ENCODE measurements at regions not wholly inside any gene's neighbourhood (a gene's known extent, or its start where the extent isn't known, plus 50 kb on each side); places are given as distances from the start of the nearest gene placed in this dataset.

DNA sequence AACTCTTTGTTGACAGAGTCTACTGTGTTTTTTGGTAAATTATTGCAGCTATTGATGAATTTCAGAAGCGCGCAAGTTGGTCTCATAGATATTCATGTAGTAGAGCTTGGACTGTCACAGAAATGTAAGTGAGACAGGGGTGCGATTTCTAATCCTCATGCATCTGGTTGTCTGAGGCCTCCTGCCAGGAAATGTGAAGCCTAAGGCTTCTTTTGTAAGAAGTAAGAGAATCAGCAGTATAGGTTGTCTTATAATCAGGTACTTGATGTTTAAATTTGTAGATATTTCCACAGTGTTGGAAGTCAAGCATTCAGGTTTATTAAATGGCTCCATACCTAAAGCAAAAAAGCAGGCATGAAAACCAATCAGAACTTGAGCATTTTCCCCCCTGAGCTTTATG is 332.9 kb upstream of the FMN2 start:
- no peaks in the 10 kb centered on the region for H3K9me2 ChIP-seq (ENCODE audit: insufficient read depth)
- no peak overlapping the region for H3K4me2 ChIP-seq (ENCODE audit: unreplicated experiment)
- WGBS, 2 experiments (ENCODE audit: low coverage in 1 of 2, low lambda C conversion rate in 2 of 2, missing lambda C conversion rate in 2 of 2): 33 to 36% methylated on average over 3 of the region's 3 CpGs
- no peaks in the 10 kb centered on the region for H3K9me3 ChIP-seq (ENCODE audit: low read depth)
- no peaks in the 10 kb centered on the region for H3K27me3 ChIP-seq (replicated peaks; ENCODE audit: insufficient read depth)
- TF ChIP-seq EZH2phosphoT487 (IDR thresholded peaks at IDR 0.05; ENCODE audit: insufficient read depth, low read depth) (no peak), EZH2 (IDR thresholded peaks at IDR 0.05; ENCODE audit: insufficient read depth, poor library complexity, severe bottlenecking) (no peak)
- no peaks in the 10 kb centered on the region for H3K79me2 ChIP-seq (ENCODE audit: insufficient read depth)
- H3K36me3 ChIP-seq (ENCODE audit: low read depth): no peaks in the 10 kb centered on the region
- H4K20me1 ChIP-seq (ENCODE audit: insufficient read depth): no peaks in the 10 kb centered on the region
- no peaks in the 10 kb centered on the region for H3F3A ChIP-seq (ENCODE audit: insufficient read depth)
- no peak overlapping the region for H3K4me3 ChIP-seq
- H3K27ac ChIP-seq: no peak overlapping the region
- H3K9ac ChIP-seq: no peak overlapping the region
- in situ Hi-C loops (cut with MboI): no loop called here
- no peak for DNase-seq
- no peak overlapping the region for H2AFZ ChIP-seq
- H3K4me1 ChIP-seq (ENCODE audit: insufficient read depth): no peaks in the 10 kb centered on the region

DNA sequence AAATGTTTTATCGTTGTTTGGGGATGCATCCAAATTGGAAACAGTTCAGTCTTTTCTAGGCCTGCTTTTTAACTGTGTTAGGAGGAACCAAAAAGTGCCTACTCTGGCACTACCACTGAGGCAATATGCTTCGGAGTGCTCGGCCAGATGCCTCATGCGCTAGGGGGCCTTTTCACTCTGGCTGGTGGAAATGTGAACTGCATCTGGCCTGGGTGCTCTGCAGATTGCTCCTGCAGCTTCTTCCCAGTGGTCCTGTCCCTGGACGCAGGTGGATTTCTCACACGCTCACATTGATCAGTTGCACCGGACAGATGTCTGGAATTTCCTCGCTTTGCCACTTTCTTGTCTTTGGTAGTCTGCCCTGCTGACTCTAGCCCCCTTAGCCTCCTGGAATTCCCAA is 330.2 kb upstream of the FMN2 start:
- Histone ChIP-seq H3K9me3 (ENCODE audit: low read depth) (no peaks in the 10 kb centered on the region), H3K27me3 (replicated peaks; ENCODE audit: insufficient read depth) (no peaks in the 10 kb centered on the region), H3K4me3 (no peak overlapping the region), H3F3A (ENCODE audit: insufficient read depth) (no peaks in the 10 kb centered on the region), H2AFZ (no peak overlapping the region), H3K4me2 (ENCODE audit: unreplicated experiment) (no peak overlapping the region), H4K20me1 (ENCODE audit: insufficient read depth) (no peaks in the 10 kb centered on the region), H3K36me3 (ENCODE audit: low read depth) (no peaks in the 10 kb centered on the region), H3K9me2 (ENCODE audit: insufficient read depth) (no peaks in the 10 kb centered on the region), H3K79me2 (ENCODE audit: insufficient read depth) (no peaks in the 10 kb centered on the region), H3K4me1 (ENCODE audit: insufficient read depth) (no peaks in the 10 kb centered on the region), H3K27ac (no peak overlapping the region), H3K9ac (no peak overlapping the region)
- DNase-seq: no peak
- WGBS, 2 experiments (ENCODE audit: low coverage in 1 of 2, low lambda C conversion rate in 2 of 2, missing lambda C conversion rate in 2 of 2): 54% methylated on average over 8 of the region's 8 CpGs
- no peak for TF ChIP-seq EZH2 (IDR thresholded peaks at IDR 0.05; ENCODE audit: insufficient read depth, poor library complexity, severe bottlenecking)
- TF ChIP-seq EZH2phosphoT487 (IDR thresholded peaks at IDR 0.05; ENCODE audit: insufficient read depth, low read depth): no peak
- in situ Hi-C loops (cut with MboI): no loop called here

DNA sequence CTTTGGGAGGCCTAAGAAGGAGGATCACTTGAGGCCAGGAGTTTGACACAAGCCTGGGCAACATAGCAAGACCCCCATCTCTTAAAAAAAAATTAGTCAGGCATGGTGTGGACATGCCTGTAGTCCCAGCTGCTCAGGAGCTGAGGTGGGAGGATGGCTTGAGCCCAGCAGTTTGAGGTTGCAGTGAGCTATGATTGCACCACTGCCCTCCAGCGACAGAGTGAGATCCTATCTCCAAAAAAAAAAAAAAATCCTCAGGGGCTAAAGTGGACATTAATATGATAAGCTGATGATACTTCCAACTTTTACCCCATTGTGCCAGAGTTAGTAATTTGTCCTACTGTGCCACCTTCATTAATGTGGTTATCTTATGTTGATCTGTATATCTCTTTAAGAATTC is 327.8 kb upstream of the FMN2 start:
- Histone ChIP-seq H3K36me3 (ENCODE audit: low read depth) (no peaks in the 10 kb centered on the region), H3K4me2 (ENCODE audit: unreplicated experiment) (no peak overlapping the region), H4K20me1 (ENCODE audit: insufficient read depth) (no peaks in the 10 kb centered on the region), H3K9ac (no peak overlapping the region), H3K27me3 (replicated peaks; ENCODE audit: insufficient read depth) (no peaks in the 10 kb centered on the region), H3K9me3 (ENCODE audit: low read depth) (no peaks in the 10 kb centered on the region), H3K79me2 (ENCODE audit: insufficient read depth) (no peaks in the 10 kb centered on the region), H3F3A (ENCODE audit: insufficient read depth) (no peaks in the 10 kb centered on the region), H3K4me3 (no peak overlapping the region), H3K27ac (no peak overlapping the region), H3K4me1 (ENCODE audit: insufficient read depth) (no peaks in the 10 kb centered on the region), H2AFZ (no peak overlapping the region), H3K9me2 (ENCODE audit: insufficient read depth) (no peaks in the 10 kb centered on the region)
- in situ Hi-C loops (cut with MboI): no loop called here
- no peak for TF ChIP-seq EZH2 (IDR thresholded peaks at IDR 0.05; ENCODE audit: insufficient read depth, poor library complexity, severe bottlenecking)
- TF ChIP-seq EZH2phosphoT487 (IDR thresholded peaks at IDR 0.05; ENCODE audit: insufficient read depth, low read depth): no peak
- no peak for DNase-seq
- WGBS, 2 experiments (ENCODE audit: low coverage in 1 of 2, low lambda C conversion rate in 2 of 2, missing lambda C conversion rate in 2 of 2): 0% methylated on average over 1 of the region's 1 CpG

DNA sequence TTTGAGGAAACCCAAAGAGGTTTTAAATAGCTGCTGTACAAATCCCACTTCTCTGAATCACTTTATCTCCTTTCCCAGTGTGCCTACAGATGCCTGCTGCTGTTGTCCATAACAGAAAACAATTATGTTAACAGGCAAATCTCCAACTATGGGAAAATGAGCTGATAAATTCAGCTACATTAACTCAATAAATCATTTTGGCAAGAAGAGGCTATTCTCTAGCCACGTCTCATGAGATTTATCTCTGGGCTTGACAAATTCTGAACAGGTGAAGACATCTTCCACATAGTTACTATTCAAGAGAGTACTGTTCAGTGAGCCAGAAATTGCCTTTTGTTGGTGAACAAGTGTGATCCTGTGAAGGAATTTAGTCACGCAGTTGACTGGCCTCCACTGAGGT is 327.1 kb upstream of the FMN2 start:
- Histone ChIP-seq H3F3A (ENCODE audit: insufficient read depth) (no peaks in the 10 kb centered on the region), H2AFZ (no peak overlapping the region), H3K9me2 (ENCODE audit: insufficient read depth) (no peaks in the 10 kb centered on the region), H4K20me1 (ENCODE audit: insufficient read depth) (no peaks in the 10 kb centered on the region), H3K27me3 (replicated peaks; ENCODE audit: insufficient read depth) (no peaks in the 10 kb centered on the region), H3K9me3 (ENCODE audit: low read depth) (no peaks in the 10 kb centered on the region), H3K79me2 (ENCODE audit: insufficient read depth) (no peaks in the 10 kb centered on the region), H3K4me2 (ENCODE audit: unreplicated experiment) (no peak overlapping the region), H3K27ac (no peak overlapping the region), H3K9ac (no peak overlapping the region), H3K36me3 (ENCODE audit: low read depth) (no peaks in the 10 kb centered on the region), H3K4me3 (no peak overlapping the region), H3K4me1 (ENCODE audit: insufficient read depth) (no peaks in the 10 kb centered on the region)
- 15% methylated on average over 2 of the region's 2 CpGs for WGBS, 2 experiments (ENCODE audit: low coverage in 1 of 2, low lambda C conversion rate in 2 of 2, missing lambda C conversion rate in 2 of 2)
- DNase-seq: no peak
- in situ Hi-C loops (cut with MboI): no loop called here
- TF ChIP-seq EZH2phosphoT487 (IDR thresholded peaks at IDR 0.05; ENCODE audit: insufficient read depth, low read depth) (no peak), EZH2 (IDR thresholded peaks at IDR 0.05; ENCODE audit: insufficient read depth, poor library complexity, severe bottlenecking) (no peak)

DNA sequence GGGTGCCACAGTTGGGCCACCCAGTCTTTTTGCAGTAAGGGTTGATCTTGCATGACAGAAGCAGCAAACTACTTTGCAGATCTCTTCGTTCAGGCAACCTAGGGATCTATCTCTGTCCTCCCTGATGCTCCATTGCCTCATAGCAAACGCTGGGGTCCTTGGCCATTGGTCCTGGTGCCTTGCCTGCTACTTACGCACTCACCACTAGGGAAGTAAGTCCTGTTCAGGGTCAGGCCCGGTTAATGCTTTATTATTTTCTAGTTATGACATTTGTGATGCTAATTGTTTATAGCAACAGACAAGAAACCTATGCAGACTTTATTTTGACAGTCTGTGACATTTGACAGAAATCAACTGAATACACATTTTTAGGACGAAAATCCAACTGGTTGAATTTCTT is 326.5 kb upstream of the FMN2 start:
- no peak overlapping the region for H2AFZ ChIP-seq
- H3K36me3 ChIP-seq (ENCODE audit: low read depth): no peaks in the 10 kb centered on the region
- H3K9me2 ChIP-seq (ENCODE audit: insufficient read depth): no peaks in the 10 kb centered on the region
- no peaks in the 10 kb centered on the region for H3K79me2 ChIP-seq (ENCODE audit: insufficient read depth)
- no peaks in the 10 kb centered on the region for H3F3A ChIP-seq (ENCODE audit: insufficient read depth)
- no peak overlapping the region for H3K27ac ChIP-seq
- 7 to 14% methylated on average over 5 of the region's 5 CpGs for WGBS, 2 experiments (ENCODE audit: low coverage in 1 of 2, low lambda C conversion rate in 2 of 2, missing lambda C conversion rate in 2 of 2)
- no peak overlapping the region for H3K4me3 ChIP-seq
- H3K9ac ChIP-seq: no peak overlapping the region
- in situ Hi-C loops (cut with MboI): no loop called here
- no peak overlapping the region for H3K4me2 ChIP-seq (ENCODE audit: unreplicated experiment)
- DNase-seq: no peak
- H3K27me3 ChIP-seq (replicated peaks; ENCODE audit: insufficient read depth): no peaks in the 10 kb centered on the region
- no peak for TF ChIP-seq EZH2phosphoT487 (IDR thresholded peaks at IDR 0.05; ENCODE audit: insufficient read depth, low read depth)
- TF ChIP-seq EZH2 (IDR thresholded peaks at IDR 0.05; ENCODE audit: insufficient read depth, poor library complexity, severe bottlenecking): no peak
- H4K20me1 ChIP-seq (ENCODE audit: insufficient read depth): no peaks in the 10 kb centered on the region
- no peaks in the 10 kb centered on the region for H3K4me1 ChIP-seq (ENCODE audit: insufficient read depth)
- H3K9me3 ChIP-seq (ENCODE audit: low read depth): no peaks in the 10 kb centered on the region

Data from GM23248 (cell line).